WTC11 (cell line): ENCODE measurements at regions not wholly inside any gene's neighbourhood (a gene's known extent, or its start where the extent isn't known, plus 50 kb on each side); places are given as distances from the start of the nearest gene placed in this dataset.
"Not testable (repeated sequence)": the region's sequence is repeated elsewhere in the genome, so short reads cannot be mapped to it uniquely, and the experiment has no call there.

ENCODE experiments used
- CTCF ChIP-seq: fragments of 200-600 bp; IDR thresholded peaks from 2 replicates; pipeline ENCODE4 v1.8.0; 2022; ENCODE audit warnings: antibody characterized with exemption
- ELF4 ChIP-seq: sonication (generic); formaldehyde crosslinking; IDR thresholded peaks from 2 replicates; pipeline ENCODE4 v1.8.1; 2022; ENCODE audit warnings: low read depth, mild to moderate bottlenecking, moderate library complexity, missing genetic modification reagents
- JUN ChIP-seq: sonication (generic); formaldehyde crosslinking; IDR thresholded peaks from 2 replicates; pipeline ENCODE4 v1.8.0; 2023; ENCODE audit warnings: mild to moderate bottlenecking, missing genetic modification reagents

GRCh38 chr9:67724885-67725284 is 133.8 kb upstream of the ANKRD20A1 start:
- TF ChIP-seq ELF4 (CRISPR knock-in tag); CTCF; JUN (CRISPR knock-in tag): not testable (repeated sequence)
